ENCODE measurements at regions not wholly inside any gene's neighbourhood (a gene's known extent, or its start where the extent isn't known, plus 50 kb on each side); places are given as distances from the start of the nearest gene placed in this dataset.

GRCh38 chr4:24408640-24409039 lies 175.7 kb downstream of the DHX15 start:
- H3K9me3 ChIP-seq (replicated peaks; ENCODE audit: control insufficient read depth, insufficient read depth, low read depth, low read length) = no peaks in the 10 kb centered on the region
- intact Hi-C loops (cut with micrococcal nuclease) (no loop called here), in situ Hi-C loops (cut with MboI) (loop anchor here (25.0 kb wide), 2 partner anchors 1271 to 1521 kb away; no protein-coding TSS in a partner anchor)
- no peak overlapping the region for H3K4me2 ChIP-seq (ENCODE audit: insufficient read depth, low read length)
- ChIA-PET POLR2A (no interaction called here), CTCF (ENCODE audit: low intra/inter-chr PET ratio) (no interaction called here)
- no peaks in the 10 kb centered on the region for H3K4me1 ChIP-seq (replicated peaks in 1 of 2; ENCODE audit: control insufficient read depth in 2 of 2, insufficient read depth in 2 of 2, low read length in 2 of 2)
- 2% methylated on average over 5 of the region's 5 CpGs for WGBS (ENCODE audit: insufficient coverage, low coverage, missing lambda C conversion rate)
- no peaks in the 10 kb centered on the region for H3K27me3 ChIP-seq (ENCODE audit: control insufficient read depth in 2 of 2, insufficient read depth in 2 of 2, low read length in 2 of 2)
- no peak for ATAC-seq
- no peak overlapping the region for H3K27ac ChIP-seq (ENCODE audit: extremely low read depth, low read depth, low read length)
- no peak for FAIRE-seq
- TF ChIP-seq ZNF140 (CRISPR knock-in tag; IDR thresholded peaks at IDR 0.05) (no peak), NFATC3 (IDR thresholded peaks at IDR 0.05) (no peak), JUN (IDR thresholded peaks at IDR 0.05; ENCODE audit: borderline replicate concordance, low read depth, low read length) (no peak), JUN (CRISPR knock-in tag; IDR thresholded peaks at IDR 0.05; ENCODE audit: borderline replicate concordance) (no peak), NR2F6 (CRISPR knock-in tag; IDR thresholded peaks at IDR 0.05) (no peak), ZNF217 (CRISPR knock-in tag; IDR thresholded peaks at IDR 0.05) (no peak), PRMT5 (CRISPR knock-in tag; IDR thresholded peaks at IDR 0.05) (no peak), XRCC4 (IDR thresholded peaks at IDR 0.05; ENCODE audit: extremely low read depth, insufficient read depth, insufficient read length) (no peak), PHF8 (IDR thresholded peaks at IDR 0.05; ENCODE audit: borderline replicate concordance, low read length) (no peak), HLTF (IDR thresholded peaks at IDR 0.05) (no peak), NCOA6 (IDR thresholded peaks at IDR 0.05) (no peak), THRAP3 (IDR thresholded peaks at IDR 0.05; ENCODE audit: borderline replicate concordance) (no peak), ZNF699 (CRISPR knock-in tag; IDR thresholded peaks at IDR 0.05; ENCODE audit: insufficient replicate concordance) (no peak), POLR2G (IDR thresholded peaks at IDR 0.05; ENCODE audit: low read depth, low read length) (no peak), NR2C2 (CRISPR knock-in tag; IDR thresholded peaks at IDR 0.05) (no peak), NR2C2 (tag; IDR thresholded peaks at IDR 0.05) (no peak), NR4A1 (CRISPR knock-in tag; IDR thresholded peaks at IDR 0.05) (no peak), NR4A1 (tag; IDR thresholded peaks at IDR 0.05) (no peak), OTX1 (CRISPR knock-in tag; IDR thresholded peaks at IDR 0.05) (no peak)
- H3K4me3 ChIP-seq = no peak overlapping the region
- no peak overlapping the region for H3K9ac ChIP-seq (ENCODE audit: insufficient read depth in 1 of 2, low read depth in 2 of 2, low read length in 2 of 2)
- H3K79me2 ChIP-seq (ENCODE audit: control insufficient read depth, insufficient read depth, low read length) = no peaks in the 10 kb centered on the region
- BruUV-seq (replicated peaks) = no TSS peak
- no peak overlapping the region for H2AFZ ChIP-seq (ENCODE audit: low read depth, low read length)
- no peaks in the 10 kb centered on the region for H3K9me1 ChIP-seq (ENCODE audit: control insufficient read depth, insufficient read depth, low read length)
- no peaks in the 10 kb centered on the region for H3K36me3 ChIP-seq (ENCODE audit: control insufficient read depth, insufficient read depth, low read length)
- no peak for DNase-seq (ENCODE audit: extremely low read depth in 1 of 4, low spot score in 3 of 4)
- H4K20me1 ChIP-seq (replicated peaks; ENCODE audit: control insufficient read depth, insufficient read depth, low read length) = no peaks in the 10 kb centered on the region
